ENCODE measurements at regions not wholly inside any gene's neighbourhood (a gene's known extent, or its start where the extent isn't known, plus 50 kb on each side); places are given as distances from the start of the nearest gene placed in this dataset.

DNA sequence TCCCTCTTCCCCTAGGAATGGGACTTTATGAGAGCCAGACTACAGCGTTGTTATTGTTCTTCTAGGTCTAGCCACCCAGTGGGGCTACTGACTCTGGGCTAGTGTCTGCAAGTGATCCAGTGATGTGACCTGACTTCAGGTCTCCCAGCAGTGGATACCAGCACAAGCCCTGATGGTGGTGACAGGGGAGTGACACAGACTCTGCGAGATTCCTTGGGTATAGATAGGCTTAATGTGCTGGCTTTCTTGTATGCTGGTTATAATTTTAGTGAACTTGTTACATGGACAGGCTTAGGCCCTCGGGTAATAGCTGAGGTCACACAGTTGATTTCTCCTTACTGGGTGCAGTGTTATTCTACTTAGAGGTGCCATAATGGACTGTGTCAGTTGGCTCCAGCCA lies 106.9 kb downstream of the TBC1D30 start:
- Histone ChIP-seq H3K4me3 (ENCODE audit: low read length in 2 of 2) (no peak overlapping the region), H3K18ac (ENCODE audit: low read length) (no peak overlapping the region), H3K9ac (ENCODE audit: low read depth, low read length, poor library complexity) (no peak overlapping the region), H3K4ac (ENCODE audit: low read length) (no peak overlapping the region), H2BK120ac (ENCODE audit: low read depth, low read length) (no peak overlapping the region), H3K79me1 (ENCODE audit: low read depth, low read length) (no peaks in the 10 kb centered on the region), H3K9me3 (replicated peaks in 1 of 2; ENCODE audit: control insufficient read depth in 2 of 2, insufficient read depth in 1 of 2, low read depth in 1 of 2, low read length in 2 of 2) (no peaks in the 10 kb centered on the region), H2BK12ac (ENCODE audit: low read length) (no peak overlapping the region), H2AK5ac (ENCODE audit: low read depth, low read length) (no peak overlapping the region), H3K23ac (ENCODE audit: low read depth, low read length, poor library complexity) (no peak overlapping the region), H2BK5ac (ENCODE audit: low read length) (no peak overlapping the region), H3K4me1 (ENCODE audit: control insufficient read depth in 2 of 2, insufficient read depth in 1 of 2, low read depth in 1 of 2, low read length in 2 of 2) (no peaks in the 10 kb centered on the region), H3K14ac (ENCODE audit: low read length) (no peak overlapping the region), H4K8ac (ENCODE audit: low read depth, low read length) (no peak overlapping the region), H4K91ac (ENCODE audit: low read depth, low read length, poor library complexity) (no peak overlapping the region), H3K4me2 (ENCODE audit: insufficient read depth, low read length, poor library complexity, severe bottlenecking) (no peak overlapping the region), H2BK15ac (ENCODE audit: low read length) (no peak overlapping the region), H3K27me3 (ENCODE audit: control insufficient read depth in 3 of 3, insufficient read depth in 3 of 3, low read depth in 1 of 3, low read length in 3 of 3) (no peaks in the 10 kb centered on the region), H2AFZ (ENCODE audit: low read length) (no peak overlapping the region), H3K36me3 (replicated peaks in 1 of 2; ENCODE audit: control insufficient read depth in 2 of 2, insufficient read depth in 2 of 2, low read length in 2 of 2) (no peaks in the 10 kb centered on the region), H3K27ac (replicated peaks; ENCODE audit: low read length) (no peak overlapping the region)
- DNase-seq (ENCODE audit: low spot score) = no peak
- no CpG with 5 or more reads among the region's 3 CpGs for WGBS, 2 donors (ENCODE audit: extremely low coverage in 2 of 2, insufficient read length in 2 of 2, insufficient replicate concordance in 1 of 2)

DNA sequence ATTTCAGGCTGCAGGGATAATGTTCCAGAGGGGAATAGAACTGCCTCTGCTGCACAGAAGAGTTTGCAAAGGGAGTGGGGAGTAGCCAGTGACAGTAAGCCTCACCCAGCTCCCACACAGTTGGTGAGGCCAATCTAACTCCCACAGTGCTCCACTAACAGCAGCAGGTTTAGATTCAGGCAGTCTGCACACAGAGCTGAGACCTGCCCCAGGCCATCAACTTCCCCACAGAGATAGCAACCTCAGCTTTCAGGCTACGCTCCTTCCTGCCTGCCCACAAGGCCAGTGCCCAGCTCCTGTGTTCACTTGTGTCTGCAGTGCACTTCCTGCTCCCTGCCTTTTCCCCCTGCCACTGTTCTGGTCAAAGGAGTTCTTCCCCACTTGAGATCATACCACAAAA lies 107.5 kb downstream of the TBC1D30 start:
- H3K9me3 ChIP-seq (replicated peaks in 1 of 2; ENCODE audit: control insufficient read depth in 2 of 2, insufficient read depth in 1 of 2, low read depth in 1 of 2, low read length in 2 of 2) = no peaks in the 10 kb centered on the region
- H2BK12ac ChIP-seq (ENCODE audit: low read length) = no peak overlapping the region
- no peaks in the 10 kb centered on the region for H3K36me3 ChIP-seq (replicated peaks in 1 of 2; ENCODE audit: control insufficient read depth in 2 of 2, insufficient read depth in 2 of 2, low read length in 2 of 2)
- WGBS, 2 donors (ENCODE audit: extremely low coverage in 2 of 2, insufficient read length in 2 of 2, insufficient replicate concordance in 1 of 2) = no CpG with 5 or more reads among the region's 1 CpG
- H2BK5ac ChIP-seq (ENCODE audit: low read length) = no peak overlapping the region
- H3K14ac ChIP-seq (ENCODE audit: low read length) = no peak overlapping the region
- H3K9ac ChIP-seq (ENCODE audit: low read depth, low read length, poor library complexity) = no peak overlapping the region
- H3K4me1 ChIP-seq (ENCODE audit: control insufficient read depth in 2 of 2, insufficient read depth in 1 of 2, low read depth in 1 of 2, low read length in 2 of 2) = no peaks in the 10 kb centered on the region
- H2AFZ ChIP-seq (ENCODE audit: low read length) = peak overlapping the region; percentile 66
- no peak overlapping the region for H2BK120ac ChIP-seq (ENCODE audit: low read depth, low read length)
- H4K8ac ChIP-seq (ENCODE audit: low read depth, low read length) = no peak overlapping the region
- H3K4me3 ChIP-seq (ENCODE audit: low read length in 2 of 2) = no peak overlapping the region
- no peak overlapping the region for H2BK15ac ChIP-seq (ENCODE audit: low read length)
- H3K4ac ChIP-seq (ENCODE audit: low read length) = no peak overlapping the region
- no peak overlapping the region for H2AK5ac ChIP-seq (ENCODE audit: low read depth, low read length)
- no peaks in the 10 kb centered on the region for H3K27me3 ChIP-seq (ENCODE audit: control insufficient read depth in 3 of 3, insufficient read depth in 3 of 3, low read depth in 1 of 3, low read length in 3 of 3)
- H4K91ac ChIP-seq (ENCODE audit: low read depth, low read length, poor library complexity) = no peak overlapping the region
- no peak overlapping the region for H3K23ac ChIP-seq (ENCODE audit: low read depth, low read length, poor library complexity)
- no peaks in the 10 kb centered on the region for H3K79me1 ChIP-seq (ENCODE audit: low read depth, low read length)
- no peak for DNase-seq (ENCODE audit: low spot score)
- H3K4me2 ChIP-seq (ENCODE audit: insufficient read depth, low read length, poor library complexity, severe bottlenecking) = no peak overlapping the region
- H3K18ac ChIP-seq (ENCODE audit: low read length) = no peak overlapping the region
- H3K27ac ChIP-seq (replicated peaks; ENCODE audit: low read length) = no peak overlapping the region

DNA sequence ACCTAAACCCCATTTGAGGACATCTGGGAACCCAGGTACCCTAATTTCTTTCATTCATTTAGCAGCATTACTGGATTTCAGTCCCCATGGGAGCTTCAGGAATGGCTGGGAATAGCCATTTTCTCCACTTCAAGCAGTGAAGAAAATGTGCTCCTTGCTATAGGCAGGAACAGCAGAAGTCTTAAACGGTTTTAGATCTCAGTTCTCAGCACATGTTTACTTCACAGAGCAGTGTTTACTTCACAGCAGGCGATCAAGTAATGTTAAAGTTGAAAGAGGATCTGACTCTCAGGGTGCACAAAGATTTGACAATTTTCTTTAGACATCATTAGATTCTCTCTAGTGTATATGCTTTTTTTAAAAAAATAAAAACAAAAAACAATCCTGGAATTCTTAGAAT lies 109.3 kb downstream of the TBC1D30 start:
- no peak overlapping the region for H2AK5ac ChIP-seq (ENCODE audit: low read depth, low read length)
- no peak overlapping the region for H3K4me3 ChIP-seq (ENCODE audit: low read length in 2 of 2)
- no peak overlapping the region for H4K91ac ChIP-seq (ENCODE audit: low read depth, low read length, poor library complexity)
- no peak overlapping the region for H3K4me2 ChIP-seq (ENCODE audit: insufficient read depth, low read length, poor library complexity, severe bottlenecking)
- H3K36me3 ChIP-seq (replicated peaks in 1 of 2; ENCODE audit: control insufficient read depth in 2 of 2, insufficient read depth in 2 of 2, low read length in 2 of 2) = no peaks in the 10 kb centered on the region
- peak overlapping the region; percentile 16 for H2AFZ ChIP-seq (ENCODE audit: low read length)
- H3K4me1 ChIP-seq (ENCODE audit: control insufficient read depth in 2 of 2, insufficient read depth in 1 of 2, low read depth in 1 of 2, low read length in 2 of 2) = peaks cover 0 to 4% of the 10 kb centered on the region in 2 donors
- DNase-seq (ENCODE audit: low spot score) = no peak
- H3K23ac ChIP-seq (ENCODE audit: low read depth, low read length, poor library complexity) = no peak overlapping the region
- H2BK12ac ChIP-seq (ENCODE audit: low read length) = no peak overlapping the region
- no peak overlapping the region for H3K18ac ChIP-seq (ENCODE audit: low read length)
- H3K79me1 ChIP-seq (ENCODE audit: low read depth, low read length) = no peaks in the 10 kb centered on the region
- H3K14ac ChIP-seq (ENCODE audit: low read length) = no peak overlapping the region
- H3K27me3 ChIP-seq (ENCODE audit: control insufficient read depth in 3 of 3, insufficient read depth in 3 of 3, low read depth in 1 of 3, low read length in 3 of 3) = no peaks in the 10 kb centered on the region
- no peak overlapping the region for H2BK15ac ChIP-seq (ENCODE audit: low read length)
- no peak overlapping the region for H3K9ac ChIP-seq (ENCODE audit: low read depth, low read length, poor library complexity)
- no peak overlapping the region for H3K4ac ChIP-seq (ENCODE audit: low read length)
- H2BK120ac ChIP-seq (ENCODE audit: low read depth, low read length) = no peak overlapping the region
- WGBS, 2 donors (ENCODE audit: extremely low coverage in 2 of 2, insufficient read length in 2 of 2, insufficient replicate concordance in 1 of 2) = no CpG with 5 or more reads among the region's 2 CpGs
- no peak overlapping the region for H2BK5ac ChIP-seq (ENCODE audit: low read length)
- H4K8ac ChIP-seq (ENCODE audit: low read depth, low read length) = no peak overlapping the region
- no peak overlapping the region for H3K27ac ChIP-seq (replicated peaks; ENCODE audit: low read length)
- H3K9me3 ChIP-seq (replicated peaks in 1 of 2; ENCODE audit: control insufficient read depth in 2 of 2, insufficient read depth in 1 of 2, low read depth in 1 of 2, low read length in 2 of 2) = no peaks in the 10 kb centered on the region

DNA sequence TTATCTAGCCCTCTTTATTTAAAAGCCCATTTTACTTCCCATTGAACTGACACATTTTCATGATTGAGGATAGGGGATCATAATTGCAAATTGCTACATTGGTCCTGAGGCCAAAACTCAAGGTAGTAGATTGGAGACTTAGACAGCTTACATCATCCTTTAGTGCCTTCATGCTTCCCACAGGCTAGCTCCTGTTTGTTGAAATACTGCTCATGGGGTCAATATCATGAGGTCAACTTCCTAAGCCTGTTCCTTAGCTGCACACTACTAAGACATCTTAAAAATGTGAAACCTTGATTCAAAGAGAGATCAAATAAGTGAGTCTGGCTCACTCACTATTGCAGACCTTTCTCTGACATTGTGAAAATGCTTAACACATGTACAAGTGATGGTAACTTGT lies 113.0 kb downstream of the TBC1D30 start:
- no peak overlapping the region for H3K9ac ChIP-seq (ENCODE audit: low read depth, low read length, poor library complexity)

More for the DNA sequence above, 113.0 kb downstream of the TBC1D30 start:
- Histone ChIP-seq H3K14ac (ENCODE audit: low read length) (no peak overlapping the region), H3K4me3 (ENCODE audit: low read length in 2 of 2) (no peak overlapping the region), H2AK5ac (ENCODE audit: low read depth, low read length) (no peak overlapping the region), H3K36me3 (replicated peaks in 1 of 2; ENCODE audit: control insufficient read depth in 2 of 2, insufficient read depth in 2 of 2, low read length in 2 of 2) (no peaks in the 10 kb centered on the region), H2BK15ac (ENCODE audit: low read length) (no peak overlapping the region), H3K4ac (ENCODE audit: low read length) (no peak overlapping the region), H3K79me1 (ENCODE audit: low read depth, low read length) (no peaks in the 10 kb centered on the region), H3K23ac (ENCODE audit: low read depth, low read length, poor library complexity) (no peak overlapping the region), H4K91ac (ENCODE audit: low read depth, low read length, poor library complexity) (no peak overlapping the region), H3K4me1 (ENCODE audit: control insufficient read depth in 2 of 2, insufficient read depth in 1 of 2, low read depth in 1 of 2, low read length in 2 of 2) (peaks cover 0 to 4% of the 10 kb centered on the region in 2 donors), H3K27me3 (ENCODE audit: control insufficient read depth in 3 of 3, insufficient read depth in 3 of 3, low read depth in 1 of 3, low read length in 3 of 3) (no peaks in the 10 kb centered on the region), H2BK12ac (ENCODE audit: low read length) (no peak overlapping the region), H2BK5ac (ENCODE audit: low read length) (no peak overlapping the region), H4K8ac (ENCODE audit: low read depth, low read length) (no peak overlapping the region), H3K4me2 (ENCODE audit: insufficient read depth, low read length, poor library complexity, severe bottlenecking) (no peak overlapping the region), H2AFZ (ENCODE audit: low read length) (no peak overlapping the region), H3K18ac (ENCODE audit: low read length) (no peak overlapping the region), H3K9me3 (replicated peaks in 1 of 2; ENCODE audit: control insufficient read depth in 2 of 2, insufficient read depth in 1 of 2, low read depth in 1 of 2, low read length in 2 of 2) (no peaks in the 10 kb centered on the region), H3K27ac (replicated peaks; ENCODE audit: low read length) (no peak overlapping the region), H2BK120ac (ENCODE audit: low read depth, low read length) (no peak overlapping the region)
- DNase-seq (ENCODE audit: low spot score) = no peak
